Testis (tissue), 2 donors: ENCODE measurements at regions not wholly inside any gene's neighbourhood (a gene's known extent, or its start where the extent isn't known, plus 50 kb on each side); places are given as distances from the start of the nearest gene placed in this dataset.

Experiments
- CTCF ChIP-seq, 3 experiments: fragments of 450-650 bp in 2 of 3; fragments of 200-600 bp in 1 of 3; sonication (generic) in 1 of 3; IDR thresholded peaks; one replicate each; pipeline ENCODE4 v1.5.1; 2016 to 2019; ENCODE audit warnings: antibody characterized with exemption in 3 of 3, mild to moderate bottlenecking in 2 of 3, moderate library complexity in 1 of 3
- POLR2A ChIP-seq: fragments of 450-650 bp; IDR thresholded peaks from one replicate; pipeline ENCODE4 v1.6.1; 2017; ENCODE audit warnings: antibody characterized with exemption, mild to moderate bottlenecking, moderate library complexity

- TF ChIP-seq POLR2A (no peak), CTCF (IDR thresholded peaks at IDR 0.05) (no peak)
Measured at GRCh38 chr16:65307286-65307685, 185.4 kb upstream of the CDH11 start.
